DMS153 treated with DMSO at 0.1 percent for 48 hours (cell line): ENCODE measurements at regions not wholly inside any gene's neighbourhood (a gene's known extent, or its start where the extent isn't known, plus 50 kb on each side); places are given as distances from the start of the nearest gene placed in this dataset.

Experiments used
- DNase-seq: peaks from one replicate; lab custom pipeline; 2025; ENCODE audit not compliant: unreplicated experiment; lab: John Stamatoyannopoulos, UW

DNA sequence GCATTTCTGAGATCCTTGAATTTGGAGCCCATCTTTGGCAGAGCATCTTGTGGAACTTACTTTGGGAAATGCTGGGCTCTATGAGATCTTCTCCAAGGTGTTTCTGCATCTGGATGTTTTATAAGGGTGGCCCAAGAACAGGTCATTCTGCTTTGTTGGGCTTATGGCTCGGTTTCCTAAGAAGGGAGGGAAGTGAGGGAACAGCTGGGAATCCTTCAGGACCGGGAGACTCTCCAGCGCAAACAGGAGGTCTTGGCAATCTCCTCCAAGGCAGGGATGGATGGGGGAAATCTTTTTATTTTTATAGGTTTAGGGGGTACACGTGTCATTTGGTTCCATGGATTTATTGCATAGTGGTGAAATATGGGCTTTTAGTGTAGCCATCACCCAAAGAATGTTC lies 54.7 kb downstream of the IRX3 start:
- DNase-seq = no peak

- DNase-seq = no peak
These were observed 55.3 kb downstream of the IRX3 start for GRCh38 chr16:54231336-54231735.

DNA sequence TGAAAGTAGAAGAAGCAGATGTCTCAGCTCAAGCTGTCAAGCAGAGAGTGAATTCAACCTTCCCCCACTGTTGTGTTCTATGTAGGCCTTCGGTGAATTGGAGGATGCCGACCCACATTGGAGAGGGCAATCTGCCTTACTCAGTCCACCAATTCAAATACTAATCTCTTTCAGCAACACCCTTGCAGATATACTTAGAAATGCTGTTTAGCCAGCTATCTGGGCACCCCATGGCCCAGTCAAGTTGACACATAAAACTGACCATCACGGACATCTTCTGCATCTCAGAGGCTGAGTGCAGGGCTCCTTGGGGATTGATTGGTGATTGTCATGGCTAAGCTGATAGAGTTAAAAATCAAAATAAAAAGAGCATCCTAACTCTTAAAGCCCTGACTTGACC lies 58.3 kb downstream of the IRX3 start:
- no peak for DNase-seq

- DNase-seq = no peak
These were observed 60.1 kb downstream of the IRX3 start for GRCh38 chr16:54226296-54227010.

GRCh38 chr16:54219709-54220108 lies 66.9 kb downstream of the IRX3 start:
- DNase-seq = no peak

GRCh38 chr16:54216688-54217087 lies 69.9 kb downstream of the IRX3 start:
- no peak for DNase-seq

DNA sequence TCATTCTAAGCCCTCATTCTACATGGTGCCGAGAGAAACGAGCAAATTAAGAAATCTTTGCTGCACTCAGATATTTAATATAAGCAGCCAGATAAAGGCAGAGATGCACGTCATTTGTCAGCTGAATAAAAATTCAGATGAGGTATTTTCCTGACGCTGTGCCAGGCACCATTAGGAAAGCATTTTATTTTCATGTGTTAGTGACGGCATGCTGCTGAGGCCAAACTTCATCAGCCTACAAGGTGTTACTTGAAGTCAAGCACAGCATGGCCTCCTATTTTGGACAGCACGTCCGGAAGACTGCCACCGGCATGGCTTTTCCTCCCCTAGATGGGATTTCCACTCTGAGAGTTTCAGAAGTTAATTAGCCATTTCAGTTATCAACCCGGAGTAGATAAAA lies 70.3 kb downstream of the IRX3 start:
- no peak for DNase-seq

GRCh38 chr16:54215471-54215870 lies 71.1 kb downstream of the IRX3 start:
- DNase-seq = no peak

DNA sequence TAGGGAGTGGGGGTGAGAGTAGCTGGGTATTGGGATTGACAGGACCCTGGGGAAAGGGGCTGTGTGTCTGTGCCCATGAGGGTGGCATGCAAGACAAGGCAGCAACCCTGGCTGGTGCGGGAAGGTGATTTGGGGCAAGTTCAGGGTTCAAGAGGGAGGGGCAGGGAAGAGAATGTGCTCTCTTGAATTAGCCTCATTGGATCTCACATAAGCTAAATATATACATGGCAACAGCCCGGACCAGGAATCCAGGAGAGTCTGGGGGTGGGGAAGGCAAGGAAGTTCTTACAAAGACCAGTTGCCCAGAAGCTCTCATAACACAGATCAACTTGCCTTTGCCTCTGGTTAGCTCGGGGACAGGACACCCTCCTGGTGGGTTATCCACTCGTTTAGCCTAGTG lies 73.3 kb downstream of the IRX3 start:
- DNase-seq = no peak

- no peak for DNase-seq
These were observed 73.7 kb downstream of the IRX3 start for GRCh38 chr16:54212893-54213292.

- DNase-seq = no peak
These were observed 75.4 kb downstream of the IRX3 start for GRCh38 chr16:54211203-54211602.

DNA sequence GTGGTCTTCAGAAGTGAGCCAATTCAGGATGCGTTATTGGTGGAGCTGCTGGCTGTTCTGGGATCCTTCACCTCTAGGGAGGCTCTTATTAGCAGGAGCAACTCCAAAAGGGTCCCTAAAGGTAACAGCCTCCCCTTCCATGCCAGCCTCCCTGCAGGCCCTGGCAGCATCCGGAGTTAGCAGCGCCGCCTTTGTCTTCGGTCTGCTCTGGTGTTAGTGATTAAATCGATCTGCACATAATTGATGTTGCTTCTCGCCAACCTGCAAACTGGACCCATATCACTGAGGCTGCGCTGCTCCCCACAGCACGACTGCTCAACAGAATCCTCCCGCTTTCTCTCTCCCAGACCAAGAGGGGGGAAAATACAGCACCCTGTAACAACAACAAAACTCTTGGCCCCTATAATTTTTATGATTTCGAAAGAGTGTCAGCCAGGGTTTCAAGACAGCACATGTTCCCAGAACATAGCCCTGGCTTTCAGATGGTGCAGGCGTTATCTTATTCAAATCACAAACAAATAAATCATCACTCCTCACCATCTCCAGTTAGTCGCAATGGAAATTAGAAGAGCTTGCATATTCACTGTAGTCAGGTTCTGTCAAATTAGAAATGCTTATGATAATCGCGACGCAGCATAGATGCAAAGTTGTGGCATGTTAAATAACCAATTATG lies 76.0 kb downstream of the IRX3 start:
- DNase-seq = no peak

DNA sequence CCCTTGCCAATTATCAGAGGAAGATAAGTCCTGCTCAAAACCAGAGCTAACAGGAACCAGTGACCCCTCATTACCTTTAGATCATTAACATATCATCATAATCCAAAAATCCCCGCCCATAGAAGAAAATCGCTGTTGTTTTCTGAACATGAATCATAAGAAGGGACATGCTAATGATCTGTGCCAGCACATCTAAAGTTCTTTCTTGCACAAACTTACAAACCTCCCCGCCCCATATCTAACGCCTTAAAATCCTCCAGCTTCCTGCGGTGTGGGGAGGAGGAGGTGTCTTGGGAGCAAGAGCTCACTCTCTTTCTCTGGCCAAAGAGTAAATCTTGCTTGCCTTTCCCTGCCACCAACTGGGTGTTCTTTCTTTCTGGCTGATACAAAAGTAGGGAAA lies 78.3 kb downstream of the IRX3 start:
- no peak for DNase-seq

DNA sequence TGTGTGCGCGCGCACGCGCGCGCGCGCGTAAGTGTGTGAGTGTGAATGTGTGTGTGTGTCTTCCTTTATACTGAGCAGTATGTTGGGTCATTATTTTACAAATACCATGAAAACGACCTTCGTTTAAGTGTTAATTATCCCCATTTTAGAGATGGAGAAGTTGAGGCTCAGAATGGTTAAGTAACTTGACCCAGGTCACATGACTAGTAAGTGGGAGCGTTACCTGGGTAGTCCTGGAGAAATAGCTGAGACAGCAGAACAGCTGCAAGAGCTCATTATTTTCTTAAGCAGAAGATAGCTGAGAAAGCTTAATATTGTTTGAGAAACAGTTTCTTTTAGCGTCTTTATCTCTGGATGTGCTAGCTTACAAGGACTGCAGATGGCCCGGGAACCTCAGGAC lies 78.8 kb downstream of the IRX3 start:
- DNase-seq = no peak

DNA sequence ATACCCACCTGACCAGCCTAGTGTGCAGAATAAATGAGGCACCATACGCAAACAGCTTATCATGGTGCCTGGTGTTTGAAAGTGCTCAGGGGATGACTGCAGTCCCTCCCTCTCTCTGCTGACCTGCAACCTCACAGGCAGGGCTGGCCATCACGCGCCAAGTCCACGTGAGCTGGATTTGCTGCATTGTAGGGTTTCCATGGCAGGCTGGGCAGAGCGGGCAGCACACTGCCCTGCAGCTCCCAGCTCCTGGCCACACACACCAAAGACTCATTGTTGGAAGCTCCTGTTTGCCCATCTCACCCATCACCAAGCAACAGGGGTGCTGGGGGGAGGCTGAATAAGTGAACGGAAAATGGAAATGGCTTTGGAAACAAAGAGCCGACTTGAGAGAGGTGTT lies 81.8 kb downstream of the IRX3 start:
- DNase-seq = peak; percentile 56

GRCh38 chr16:54203851-54204505 lies 82.6 kb downstream of the IRX3 start:
- DNase-seq = no peak

DNA sequence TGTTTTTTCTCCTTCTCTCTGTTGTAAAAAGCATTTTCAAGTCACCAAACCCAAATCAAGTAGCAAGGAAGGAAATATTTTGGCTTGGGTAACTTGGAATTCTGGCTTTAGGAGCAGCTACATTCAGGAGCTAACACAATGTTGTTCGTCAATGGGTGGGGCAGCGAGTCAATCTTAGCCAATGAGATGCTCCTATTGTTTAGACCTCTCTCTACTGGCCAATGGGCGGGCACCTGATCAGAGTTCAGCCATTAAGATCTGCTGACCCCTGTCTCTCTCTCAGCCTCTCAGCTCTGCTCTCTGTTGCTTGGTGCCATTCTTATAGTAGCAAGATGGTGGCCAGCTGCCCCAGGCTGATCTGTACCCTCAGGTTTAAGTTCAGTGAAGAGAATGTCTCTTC lies 83.2 kb downstream of the IRX3 start:
- DNase-seq = no peak
